Erythroblast (primary cell): ENCODE measurements at regions not wholly inside any gene's neighbourhood (a gene's known extent, or its start where the extent isn't known, plus 50 kb on each side); places are given as distances from the start of the nearest gene placed in this dataset.

Experiments used
- GATA1 ChIP-seq: IDR thresholded peaks from 2 replicates; pipeline ENCODE4 v1.6.1; 2011; ENCODE audit warnings: low read depth, mild to moderate bottlenecking, control low read depth, low read length, moderate library complexity
- POLR2A ChIP-seq: IDR thresholded peaks from 2 replicates; pipeline ENCODE4 v1.6.1; 2011; ENCODE audit warnings: mild to moderate bottlenecking, low read length

DNA sequence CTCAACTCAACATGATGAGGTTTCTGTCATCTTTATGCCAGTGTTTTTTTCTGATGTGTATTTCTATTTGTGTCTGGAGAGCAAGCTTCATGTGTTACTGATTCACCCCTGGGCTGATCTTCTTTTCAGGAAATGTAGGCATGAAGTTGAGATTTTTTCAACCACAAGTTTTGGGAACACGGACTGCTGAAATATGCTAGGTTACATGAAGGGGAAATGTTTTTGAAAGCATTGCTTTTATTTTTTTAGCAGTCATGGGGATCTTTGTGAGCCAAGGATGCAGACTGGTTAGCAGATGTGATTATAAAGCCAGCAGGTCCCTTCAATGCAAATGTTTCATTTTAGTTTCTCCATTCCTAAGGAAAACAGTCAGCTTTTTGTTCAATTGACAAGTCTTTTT is 219.3 kb upstream of the COL8A1 start:
- TF ChIP-seq POLR2A: no peak
- TF ChIP-seq GATA1: no peak
